ENCODE measurements at regions not wholly inside any gene's neighbourhood (a gene's known extent, or its start where the extent isn't known, plus 50 kb on each side); places are given as distances from the start of the nearest gene placed in this dataset.

DNA sequence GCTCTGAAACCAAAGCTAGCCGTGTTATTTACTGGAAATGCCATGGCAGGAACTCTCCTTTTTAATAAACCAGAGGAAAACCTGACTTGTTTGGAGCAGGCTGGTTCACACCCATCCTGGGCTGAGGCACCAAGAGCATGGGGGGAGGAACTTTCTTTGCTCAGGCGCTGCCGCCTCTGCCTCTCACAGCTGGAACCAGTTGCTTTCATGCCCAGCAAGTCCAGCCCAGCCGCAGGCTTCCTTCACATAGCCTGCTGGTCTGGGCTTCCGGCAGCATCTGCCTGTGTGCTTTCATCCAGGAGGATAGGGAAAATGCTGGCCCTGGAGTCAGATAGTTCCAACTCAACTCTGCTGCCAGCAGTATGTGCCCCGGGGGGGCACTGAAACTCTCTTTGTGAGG lies 88.1 kb upstream of the ASIC2 start:
- no peaks in the 10 kb centered on the region for H3K79me2 ChIP-seq (ENCODE audit: control insufficient read depth, insufficient read depth, low read length)
- H3K27me3 ChIP-seq (ENCODE audit: control insufficient read depth, insufficient read depth, low read length) = no peaks in the 10 kb centered on the region
- H3K4me3 ChIP-seq (replicated peaks in 1 of 4; ENCODE audit: control extremely low read depth in 1 of 4, insufficient read depth in 1 of 4, low read depth in 3 of 4, low read length in 4 of 4) = no peak overlapping the region
- no peak overlapping the region for H3K4me2 ChIP-seq (ENCODE audit: extremely low read depth, insufficient read depth, low read length)
- no peak for DNase-seq (ENCODE audit: low read depth in 2 of 2)
- no peak for TF ChIP-seq EZH2 (IDR thresholded peaks at IDR 0.05; ENCODE audit: low read length, missing control alignments)
- H4K20me1 ChIP-seq (ENCODE audit: control insufficient read depth, extremely low read depth, insufficient read depth, low read length) = peaks cover 1% of the 10 kb centered on the region
- no peak overlapping the region for H3K9ac ChIP-seq (ENCODE audit: insufficient read depth, low read length)
- H3K9me3 ChIP-seq (ENCODE audit: control insufficient read depth, insufficient read depth, low read depth, low read length) = no peaks in the 10 kb centered on the region
- H2AFZ ChIP-seq (ENCODE audit: low read length) = no peak overlapping the region
- no peak overlapping the region for H3K27ac ChIP-seq (ENCODE audit: insufficient read depth, low read length)
- no peaks in the 10 kb centered on the region for H3K36me3 ChIP-seq (ENCODE audit: control insufficient read depth, insufficient read depth, low read length)
- no peaks in the 10 kb centered on the region for H3K4me1 ChIP-seq (ENCODE audit: control insufficient read depth, extremely low read depth, insufficient read depth, low read length)

DNA sequence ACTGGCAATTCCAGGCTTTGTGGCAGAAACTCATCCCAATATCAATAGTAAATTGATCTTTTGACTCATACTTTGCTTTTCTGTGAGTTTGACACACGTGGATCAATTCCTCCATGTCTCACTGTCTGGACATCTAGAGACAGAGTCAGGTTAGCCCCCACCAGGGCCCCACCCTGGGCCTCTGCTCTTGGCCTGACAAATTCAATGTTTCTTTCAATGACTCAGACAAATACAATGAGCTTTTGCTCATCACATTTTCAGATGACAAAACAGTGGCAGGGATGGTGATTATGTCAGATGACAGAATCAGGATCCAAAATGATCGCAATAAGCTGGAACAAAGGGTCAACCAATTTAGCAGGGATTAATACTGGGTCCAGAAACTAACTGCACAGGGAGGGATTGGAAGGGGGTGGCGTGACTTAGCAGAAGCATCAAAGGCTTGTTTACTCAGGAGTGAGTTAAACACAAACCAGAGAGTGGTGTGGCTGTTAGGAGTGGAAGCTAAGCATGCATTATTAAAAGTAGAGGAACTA lies 90.5 kb upstream of the ASIC2 start:
- H3K9me3 ChIP-seq (ENCODE audit: control insufficient read depth, insufficient read depth, low read depth, low read length) = no peaks in the 10 kb centered on the region
- no peaks in the 10 kb centered on the region for H3K36me3 ChIP-seq (ENCODE audit: control insufficient read depth, insufficient read depth, low read length)
- no peak overlapping the region for H2AFZ ChIP-seq (ENCODE audit: low read length)
- H3K9ac ChIP-seq (ENCODE audit: insufficient read depth, low read length) = no peak overlapping the region
- DNase-seq (ENCODE audit: low read depth in 2 of 2) = no peak
- H3K4me2 ChIP-seq (ENCODE audit: extremely low read depth, insufficient read depth, low read length) = no peak overlapping the region
- no peaks in the 10 kb centered on the region for H3K27me3 ChIP-seq (ENCODE audit: control insufficient read depth, insufficient read depth, low read length)
- H3K27ac ChIP-seq (ENCODE audit: insufficient read depth, low read length) = no peak overlapping the region
- no peak overlapping the region for H3K4me3 ChIP-seq (replicated peaks in 1 of 4; ENCODE audit: control extremely low read depth in 1 of 4, insufficient read depth in 1 of 4, low read depth in 3 of 4, low read length in 4 of 4)
- TF ChIP-seq, protein P1, sequence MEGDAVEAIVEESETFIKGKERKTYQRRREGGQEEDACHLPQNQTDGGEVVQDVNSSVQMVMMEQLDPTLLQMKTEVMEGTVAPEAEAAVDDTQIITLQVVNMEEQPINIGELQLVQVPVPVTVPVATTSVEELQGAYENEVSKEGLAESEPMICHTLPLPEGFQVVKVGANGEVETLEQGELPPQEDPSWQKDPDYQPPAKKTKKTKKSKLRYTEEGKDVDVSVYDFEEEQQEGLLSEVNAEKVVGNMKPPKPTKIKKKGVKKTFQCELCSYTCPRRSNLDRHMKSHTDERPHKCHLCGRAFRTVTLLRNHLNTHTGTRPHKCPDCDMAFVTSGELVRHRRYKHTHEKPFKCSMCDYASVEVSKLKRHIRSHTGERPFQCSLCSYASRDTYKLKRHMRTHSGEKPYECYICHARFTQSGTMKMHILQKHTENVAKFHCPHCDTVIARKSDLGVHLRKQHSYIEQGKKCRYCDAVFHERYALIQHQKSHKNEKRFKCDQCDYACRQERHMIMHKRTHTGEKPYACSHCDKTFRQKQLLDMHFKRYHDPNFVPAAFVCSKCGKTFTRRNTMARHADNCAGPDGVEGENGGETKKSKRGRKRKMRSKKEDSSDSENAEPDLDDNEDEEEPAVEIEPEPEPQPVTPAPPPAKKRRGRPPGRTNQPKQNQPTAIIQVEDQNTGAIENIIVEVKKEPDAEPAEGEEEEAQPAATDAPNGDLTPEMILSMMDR (conservative IDR thresholded peaks at IDR 0.05 in 1 of 2, IDR thresholded peaks at IDR 0.05 in 1 of 2; ENCODE audit: low read depth in 1 of 2, low read length in 2 of 2) = no peak
- TF ChIP-seq EZH2 (IDR thresholded peaks at IDR 0.05; ENCODE audit: low read length, missing control alignments) = no peak
- H3K4me1 ChIP-seq (ENCODE audit: control insufficient read depth, extremely low read depth, insufficient read depth, low read length) = no peaks in the 10 kb centered on the region
- H4K20me1 ChIP-seq (ENCODE audit: control insufficient read depth, extremely low read depth, insufficient read depth, low read length) = peaks cover 1% of the 10 kb centered on the region
- H3K79me2 ChIP-seq (ENCODE audit: control insufficient read depth, insufficient read depth, low read length) = no peaks in the 10 kb centered on the region

DNA sequence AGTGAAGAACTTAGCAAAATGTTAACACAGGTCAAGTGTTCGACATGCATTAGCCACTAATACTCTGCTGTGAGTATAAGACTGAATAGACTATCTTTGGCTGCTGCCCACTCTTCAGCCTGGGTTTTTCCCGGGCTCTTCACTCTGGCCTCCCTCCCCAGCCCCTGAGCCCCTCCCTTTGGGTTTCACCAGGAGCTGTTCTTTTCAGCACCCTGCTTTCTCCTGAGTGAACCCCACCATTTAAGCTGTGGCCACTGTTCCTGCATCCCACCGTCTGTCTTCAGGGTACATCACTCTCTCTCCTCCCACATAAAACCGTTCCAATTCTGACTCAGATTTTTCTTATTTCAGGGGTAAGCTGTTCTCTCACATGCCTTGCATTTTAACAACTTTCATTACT lies 92.0 kb upstream of the ASIC2 start:
- DNase-seq (ENCODE audit: low read depth in 2 of 2) = no peak

More for the DNA sequence above, 92.0 kb upstream of the ASIC2 start:
- TF ChIP-seq, protein P1 (conservative IDR thresholded peaks at IDR 0.05 in 1 of 2, IDR thresholded peaks at IDR 0.05 in 1 of 2; ENCODE audit: low read depth in 1 of 2, low read length in 2 of 2) = no peak
- Histone ChIP-seq H3K27ac (ENCODE audit: insufficient read depth, low read length) (no peak overlapping the region), H3K27me3 (ENCODE audit: control insufficient read depth, insufficient read depth, low read length) (no peaks in the 10 kb centered on the region), H3K9ac (ENCODE audit: insufficient read depth, low read length) (no peak overlapping the region), H3K36me3 (ENCODE audit: control insufficient read depth, insufficient read depth, low read length) (no peaks in the 10 kb centered on the region), H3K4me3 (replicated peaks in 1 of 4; ENCODE audit: control extremely low read depth in 1 of 4, insufficient read depth in 1 of 4, low read depth in 3 of 4, low read length in 4 of 4) (no peak overlapping the region), H3K4me2 (ENCODE audit: extremely low read depth, insufficient read depth, low read length) (no peak overlapping the region), H2AFZ (ENCODE audit: low read length) (no peak overlapping the region), H4K20me1 (ENCODE audit: control insufficient read depth, extremely low read depth, insufficient read depth, low read length) (peaks cover 1% of the 10 kb centered on the region), H3K4me1 (ENCODE audit: control insufficient read depth, extremely low read depth, insufficient read depth, low read length) (no peaks in the 10 kb centered on the region), H3K79me2 (ENCODE audit: control insufficient read depth, insufficient read depth, low read length) (no peaks in the 10 kb centered on the region), H3K9me3 (ENCODE audit: control insufficient read depth, insufficient read depth, low read depth, low read length) (no peaks in the 10 kb centered on the region)

Measured in fibroblast of lung (primary cell).